Midbrain (tissue), 1 donor: ENCODE measurements at regions not wholly inside any gene's neighbourhood (a gene's known extent, or its start where the extent isn't known, plus 50 kb on each side); places are given as distances from the start of the nearest gene placed in this dataset.
A peak's percentile ranks its signal among the peaks of the same experiment; 100 is the strongest.
"Not testable (repeated sequence)": the region's sequence is repeated elsewhere in the genome, so short reads cannot be mapped to it uniquely, and the experiment has no call there.

Experiments used
- DNase-seq: peaks from one replicate; lab custom pipeline; 2025; lab: John Stamatoyannopoulos, UW

DNA sequence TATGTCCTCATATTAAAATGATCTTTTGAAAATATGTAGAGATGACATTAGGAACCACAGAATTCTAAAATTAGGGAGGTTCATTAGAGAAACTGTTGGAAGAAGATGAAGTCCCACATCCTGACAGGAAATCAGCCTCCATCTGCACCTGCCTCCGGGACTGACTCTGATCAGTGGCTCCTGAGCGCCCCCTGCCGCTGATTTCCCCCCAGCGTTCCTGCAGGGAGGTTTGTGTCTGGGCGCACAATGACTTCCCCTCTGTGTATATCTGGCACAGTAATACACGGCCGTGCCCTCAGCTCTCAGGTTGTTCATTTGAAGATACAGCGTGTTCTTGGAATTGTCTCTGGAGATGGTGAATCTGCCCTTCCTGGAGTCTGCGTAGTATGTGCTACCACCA is 883.8 kb downstream of the TMEM121 start:
- not testable (repeated sequence) for DNase-seq

DNA sequence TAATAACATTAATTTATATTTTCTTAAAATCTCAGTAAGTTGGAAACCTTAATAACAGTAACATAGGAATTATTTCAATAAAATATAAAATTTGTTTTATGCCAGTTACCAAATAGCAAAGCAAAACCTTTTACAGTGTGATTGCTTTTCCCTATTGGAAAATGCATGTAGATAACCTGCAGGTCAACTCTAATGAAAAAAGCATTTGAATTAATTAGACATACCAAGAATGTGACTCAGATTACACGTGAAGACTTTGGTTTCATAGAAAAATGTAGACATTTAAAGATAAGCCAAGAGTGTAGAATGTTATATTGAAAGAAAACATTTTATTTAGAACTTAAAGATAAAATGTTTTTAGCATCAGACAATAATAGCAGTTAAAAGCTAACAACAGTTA is 888.1 kb downstream of the TMEM121 start:
- DNase-seq, result no peak

DNA sequence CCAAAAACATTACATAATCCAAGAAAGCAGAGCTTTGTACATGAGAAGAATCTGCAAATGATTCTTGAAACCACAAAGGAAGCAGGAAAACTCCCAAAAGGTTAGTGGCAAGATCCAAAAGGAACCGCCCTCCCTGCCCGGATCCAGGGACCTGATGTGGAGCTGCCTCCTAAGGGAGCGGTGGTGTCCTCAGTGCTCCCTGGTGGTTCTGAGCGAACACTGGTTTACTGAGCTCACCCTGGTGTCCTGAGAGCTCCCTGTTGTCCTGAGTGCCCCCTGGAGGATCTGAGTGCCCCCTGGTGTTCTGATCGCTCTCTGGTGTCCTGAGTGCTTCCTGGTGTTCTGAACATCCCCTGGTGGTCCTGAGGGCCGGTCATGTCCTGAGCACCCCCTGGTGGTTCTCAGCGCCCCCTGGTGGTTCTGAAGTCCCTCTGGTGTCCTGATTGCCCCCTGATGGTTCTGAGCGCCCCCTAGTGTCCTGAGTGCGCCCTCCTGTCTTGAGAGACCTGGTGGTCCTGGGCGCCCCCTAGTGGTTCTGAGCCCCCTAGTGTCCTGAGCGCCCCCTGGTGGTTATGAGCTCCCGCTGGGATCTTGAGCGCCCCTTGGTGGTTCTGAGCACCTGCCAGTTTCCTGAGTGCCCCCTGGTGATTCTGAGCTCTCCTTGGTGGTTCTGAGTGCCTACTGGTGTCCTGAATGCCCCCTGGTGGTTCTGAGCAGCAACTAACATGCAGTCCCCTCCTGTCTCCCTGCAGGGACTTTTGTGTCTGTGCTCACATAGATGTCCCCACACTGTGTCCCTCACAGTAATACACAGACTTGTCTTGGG is 891.1 kb downstream of the TMEM121 start:
- DNase-seq, result no peak

DNA sequence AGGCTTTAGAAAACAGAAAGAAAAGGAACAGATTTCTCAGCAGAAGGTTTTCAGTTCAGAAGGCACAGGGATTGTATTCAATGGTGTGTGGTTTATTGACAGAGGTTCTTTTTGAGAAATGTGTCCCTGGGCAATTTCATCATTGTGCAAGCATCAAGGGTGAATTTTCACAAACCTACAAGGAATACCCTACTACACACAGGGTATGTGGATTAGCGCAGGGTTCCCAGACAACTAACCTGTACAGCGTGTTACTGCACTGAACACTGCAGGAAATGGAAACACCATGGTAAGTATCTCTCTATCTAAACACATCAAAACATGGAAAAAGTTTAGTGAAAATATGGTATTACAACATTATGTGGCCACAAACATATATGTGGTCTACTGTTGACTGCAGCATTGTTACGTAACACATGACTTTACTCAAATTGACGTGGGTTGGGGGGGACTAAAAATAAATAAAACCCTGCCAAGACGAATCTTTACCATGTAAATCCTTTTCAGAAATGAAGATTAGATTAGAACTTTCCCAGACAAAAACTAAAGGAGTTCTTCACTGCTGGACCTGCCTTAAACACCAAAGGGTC is 893.1 kb downstream of the TMEM121 start:
- no peak for DNase-seq

DNA sequence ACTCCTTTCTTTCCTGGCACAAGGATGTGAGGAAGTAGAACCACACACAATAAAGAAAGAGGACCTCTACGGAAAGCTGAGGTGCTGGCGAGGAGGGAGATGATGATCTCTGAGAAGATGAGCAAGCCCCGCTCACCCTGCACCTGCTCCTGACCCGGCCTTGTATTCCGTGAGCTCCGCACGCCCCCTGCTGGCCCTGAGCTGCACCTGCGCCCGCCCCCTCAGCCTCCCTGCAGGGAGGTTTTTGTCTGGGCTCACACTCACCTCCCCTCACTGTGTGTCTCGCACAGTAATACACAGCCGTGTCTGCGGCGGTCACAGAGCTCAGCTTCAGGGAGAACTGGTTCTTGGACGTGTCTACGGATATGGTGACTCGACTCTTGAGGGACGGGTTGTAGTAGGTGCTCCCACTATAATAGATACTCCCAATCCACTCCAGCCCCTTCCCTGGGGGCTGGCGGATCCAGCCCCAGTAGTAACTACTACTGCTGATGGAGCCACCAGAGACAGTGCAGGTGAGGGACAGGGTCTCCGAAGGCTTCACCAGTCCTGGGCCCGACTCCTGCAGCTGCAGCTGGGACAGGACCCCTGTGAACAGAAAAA is 895.1 kb downstream of the TMEM121 start:
- DNase-seq, result not testable (repeated sequence)

DNA sequence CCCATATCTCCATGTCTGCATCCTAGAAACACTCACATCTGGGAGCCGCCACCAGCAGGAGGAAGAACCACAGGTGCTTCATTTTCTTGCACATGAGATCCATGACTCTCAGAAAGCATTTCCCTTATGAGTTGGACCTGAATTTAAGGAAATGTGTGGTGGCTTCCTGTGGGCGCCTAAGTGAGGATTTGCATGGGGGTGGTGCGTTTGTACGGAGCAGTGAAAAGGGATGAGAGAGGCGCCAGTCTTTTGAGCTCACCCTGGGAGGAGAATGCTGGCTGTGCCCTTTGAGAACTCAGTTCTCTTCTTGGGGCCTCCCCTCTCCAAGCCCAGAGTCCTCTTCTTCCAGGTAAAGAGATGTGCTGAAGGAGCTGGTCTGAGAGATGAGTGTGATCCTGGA is 895.7 kb downstream of the TMEM121 start:
- DNase-seq, result no peak

DNA sequence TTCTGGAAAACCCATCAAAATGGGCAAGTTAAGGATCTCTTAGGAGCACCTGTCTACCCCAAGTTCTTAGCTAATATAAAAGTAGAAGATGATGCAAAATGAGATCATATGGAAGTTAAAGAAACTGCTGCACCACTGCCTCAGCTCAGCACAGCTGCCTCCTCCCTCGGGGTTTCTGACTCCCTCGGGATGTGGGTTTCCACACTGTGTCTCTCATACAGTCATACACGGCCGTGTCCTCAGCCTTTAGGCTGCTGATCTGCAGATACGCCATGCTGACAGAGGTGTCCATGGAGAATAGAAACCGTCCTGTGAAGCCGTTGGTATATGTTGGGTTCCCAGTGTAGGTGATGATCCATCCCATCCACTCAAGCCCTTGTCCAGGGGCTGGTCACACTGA is 898.8 kb downstream of the TMEM121 start:
- not testable (repeated sequence) for DNase-seq

DNA sequence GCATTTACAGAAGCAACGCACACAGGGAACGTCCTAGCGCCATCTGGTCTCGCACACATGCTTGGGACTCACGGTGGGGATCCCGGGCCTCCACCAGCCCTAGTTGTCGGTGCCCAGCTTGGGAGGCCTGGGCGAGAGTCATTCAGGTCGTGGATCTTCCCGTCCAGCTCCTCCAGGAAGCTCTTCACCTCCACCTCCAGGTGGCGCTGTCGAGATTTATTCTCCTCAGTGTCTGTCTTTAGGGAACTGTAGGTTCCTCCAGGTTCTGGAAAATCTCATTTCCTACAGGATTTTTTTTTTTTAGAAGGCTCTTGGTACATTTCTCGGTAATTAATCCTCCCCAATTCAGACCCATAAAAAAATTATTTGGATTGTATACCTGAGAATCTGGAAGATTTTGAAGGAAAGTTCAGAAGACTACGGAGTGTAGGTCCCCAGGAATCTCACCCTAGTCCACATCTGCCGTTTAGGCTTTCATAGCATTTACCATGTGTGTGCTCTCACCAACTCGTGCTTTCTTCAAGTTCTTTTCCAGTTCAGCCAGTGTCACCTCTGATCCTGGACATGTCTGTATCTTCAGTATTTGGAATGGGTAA is 910.0 kb downstream of the TMEM121 start:
- DNase-seq, result peak; percentile 2

DNA sequence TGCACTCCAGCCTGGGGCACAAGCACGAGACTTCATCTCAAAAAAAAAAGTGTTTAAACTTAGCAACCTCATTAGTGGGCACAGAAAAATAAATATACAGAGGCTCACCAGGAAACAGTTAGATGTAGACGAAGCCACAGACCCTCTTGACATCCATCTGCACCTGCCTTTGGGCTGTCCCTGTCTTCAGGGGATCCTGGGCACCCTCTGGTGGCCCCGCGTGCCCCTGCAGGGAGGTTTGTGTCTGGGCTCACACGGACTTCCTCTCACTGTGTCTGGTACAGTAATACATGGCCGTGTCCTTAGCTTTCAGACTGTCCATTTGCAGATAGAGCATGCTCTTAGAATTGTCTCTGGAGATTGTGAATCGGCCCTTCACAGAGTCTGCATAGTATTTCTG is 916.5 kb downstream of the TMEM121 start:
- no peak for DNase-seq

DNA sequence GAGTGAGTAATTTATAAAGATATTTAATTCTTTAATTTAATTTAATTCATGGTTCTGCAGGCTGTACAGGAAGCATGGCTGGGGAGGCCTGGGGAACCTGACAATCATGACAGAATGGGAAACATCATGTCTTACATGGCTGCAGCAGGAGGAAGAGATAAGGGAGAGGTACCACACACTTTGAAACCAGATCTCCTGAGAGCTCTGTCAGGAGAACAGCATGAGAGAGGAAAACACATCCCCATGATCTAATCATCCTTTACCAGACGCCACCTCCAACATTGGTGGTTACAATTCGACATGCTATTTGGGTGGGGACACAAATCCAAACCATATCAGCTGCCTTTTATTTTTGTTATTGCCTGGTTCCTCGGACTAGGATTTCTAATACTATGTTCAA is 928.6 kb downstream of the TMEM121 start:
- DNase-seq, result no peak

DNA sequence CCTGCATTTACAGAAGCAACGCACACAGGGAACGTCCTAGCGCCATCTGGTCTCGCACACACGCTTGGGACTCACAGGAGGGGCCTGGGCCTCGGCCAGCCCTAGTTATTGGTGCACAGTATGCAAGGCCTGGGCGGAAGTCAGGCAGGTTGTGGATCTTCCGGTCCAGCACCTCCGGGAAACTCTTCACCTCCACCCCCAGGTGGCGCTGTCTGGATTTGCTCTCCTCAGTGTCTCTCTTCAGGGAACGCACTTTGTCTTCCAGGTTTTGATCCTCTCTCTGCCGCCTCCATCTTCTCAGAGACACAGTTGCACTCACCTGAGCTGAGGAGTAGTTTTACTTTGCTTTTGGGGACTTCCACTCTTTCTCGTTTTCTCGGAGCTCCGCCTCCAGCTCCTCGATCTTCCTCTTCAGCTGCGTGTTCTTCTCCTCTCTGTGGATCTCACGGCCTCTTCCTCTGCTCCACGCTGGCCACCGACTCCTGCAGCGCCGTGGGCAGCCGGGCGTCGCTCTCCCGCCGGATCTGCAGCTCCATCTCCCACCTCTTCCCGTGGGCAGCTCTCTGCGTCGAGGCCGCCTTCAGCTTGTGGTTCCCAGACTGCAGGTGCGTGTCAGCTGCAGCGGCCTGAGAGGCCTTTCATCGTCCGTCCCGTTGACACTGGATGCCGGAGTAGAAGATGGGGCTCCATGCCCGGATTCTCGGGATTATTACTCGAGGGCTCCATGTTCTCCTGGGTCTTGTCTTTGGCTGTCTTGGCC is 933.8 kb downstream of the TMEM121 start:
- DNase-seq, result no peak

DNA sequence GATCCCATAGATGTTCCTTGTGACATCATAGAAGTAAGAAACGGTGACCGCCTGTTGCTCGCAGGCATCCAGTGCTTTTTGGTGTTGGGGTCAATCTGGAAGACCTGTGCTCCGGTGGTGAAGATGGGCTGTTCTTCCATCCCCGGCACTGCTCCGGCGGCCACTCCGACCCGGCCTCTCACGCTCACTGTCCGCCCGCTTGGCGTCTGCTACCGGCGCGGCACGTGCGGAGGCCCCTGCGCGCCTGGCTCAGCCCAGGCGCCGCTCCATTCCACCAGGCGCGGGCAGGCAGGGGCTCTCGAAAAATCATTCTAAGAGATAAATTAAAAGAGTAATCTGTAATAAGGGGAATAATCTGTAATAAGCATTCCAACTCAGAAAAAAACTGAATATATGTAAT is 934.5 kb downstream of the TMEM121 start:
- no peak for DNase-seq

DNA sequence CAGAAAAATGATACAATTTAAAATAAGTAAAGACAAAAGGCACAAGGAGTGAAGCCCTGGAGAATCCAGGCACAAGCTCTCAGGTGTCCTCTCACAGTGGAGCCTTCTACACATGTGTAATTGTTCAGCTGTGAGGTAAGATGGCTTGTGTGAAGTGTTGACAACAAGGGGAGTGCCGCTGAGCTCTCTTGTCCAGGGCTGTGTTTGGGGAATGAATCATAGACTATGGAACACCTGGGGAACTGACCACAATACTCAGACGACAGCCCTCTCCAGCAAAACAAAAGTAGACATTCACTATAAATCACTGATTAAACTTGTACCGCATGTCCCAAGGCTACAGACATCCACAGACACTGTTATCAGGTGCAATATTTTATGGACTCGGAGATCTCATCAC is 940.1 kb downstream of the TMEM121 start:
- not testable (repeated sequence) for DNase-seq

DNA sequence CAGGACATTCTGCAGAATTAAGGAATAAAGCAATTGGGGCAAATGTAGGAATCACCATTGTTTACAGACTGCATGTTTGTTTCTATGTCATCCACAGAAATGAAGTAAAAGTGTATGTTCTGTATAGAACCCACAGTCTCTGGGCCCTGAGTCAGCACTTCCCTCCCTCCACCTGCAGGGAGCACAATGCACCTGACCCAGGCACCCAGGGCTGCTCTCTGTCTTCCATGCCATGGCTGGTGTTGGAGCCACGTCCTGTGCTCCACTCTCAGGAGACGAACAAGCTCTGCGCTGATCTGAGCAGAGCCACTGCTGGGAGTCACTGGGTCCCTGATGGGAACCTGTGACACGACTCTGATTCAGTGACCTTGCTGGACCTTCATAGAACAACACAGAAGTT is 942.5 kb downstream of the TMEM121 start:
- DNase-seq, result not testable (repeated sequence)

DNA sequence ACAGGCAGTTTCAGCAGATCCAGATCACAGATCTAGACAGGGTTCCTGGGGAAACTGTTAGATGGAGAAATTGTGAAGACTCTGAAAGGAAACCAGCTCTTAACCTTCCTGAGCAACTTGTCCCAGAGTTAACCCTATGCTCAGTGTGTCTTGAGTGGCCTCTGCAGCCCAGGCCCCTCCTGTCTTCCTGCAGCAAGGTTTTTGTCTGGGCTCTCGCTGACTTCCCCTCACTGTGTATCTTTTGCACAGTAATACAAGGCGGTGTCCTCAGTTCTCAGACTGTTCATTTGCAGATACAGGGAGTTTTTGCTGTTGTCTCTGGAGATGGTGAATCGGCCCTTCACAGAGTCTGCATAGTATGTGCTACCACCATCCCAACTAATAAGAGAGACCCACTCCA is 943.6 kb downstream of the TMEM121 start:
- not testable (repeated sequence) for DNase-seq

DNA sequence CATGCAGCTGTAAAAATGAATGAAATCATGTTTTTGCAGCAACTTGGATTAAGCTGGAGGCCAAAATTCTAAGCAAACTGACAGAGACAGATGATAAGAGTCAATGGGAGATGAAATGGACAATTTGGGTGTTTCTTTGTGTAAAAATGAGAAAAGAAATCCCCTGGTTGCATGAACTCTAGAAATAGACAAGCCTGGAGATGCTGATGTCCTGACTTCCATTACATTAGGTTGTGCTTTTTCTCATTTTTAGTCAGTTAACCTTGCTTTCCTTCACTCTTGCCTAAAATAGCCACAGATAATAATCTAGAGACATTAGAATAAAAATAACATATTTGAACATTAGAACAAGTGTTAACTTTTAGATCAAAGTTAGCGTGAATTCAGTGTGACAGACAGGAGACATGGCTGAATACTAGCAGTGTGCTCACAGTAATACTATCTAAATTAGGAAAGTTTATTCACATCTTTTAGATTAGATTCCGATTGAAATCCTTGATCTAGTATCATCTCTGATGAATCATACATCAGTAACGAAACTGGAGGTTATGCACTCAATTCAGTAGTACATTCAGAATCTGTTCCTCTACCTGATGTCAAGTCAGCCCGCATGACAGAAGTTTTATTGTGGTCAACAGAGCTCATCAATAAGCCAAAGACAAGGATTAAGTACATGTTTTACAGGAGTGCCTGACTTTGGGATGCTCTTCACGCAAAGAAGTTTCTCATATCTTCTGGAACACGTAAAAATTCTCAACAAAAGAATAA is 948.1 kb downstream of the TMEM121 start:
- DNase-seq, result not testable (repeated sequence)

DNA sequence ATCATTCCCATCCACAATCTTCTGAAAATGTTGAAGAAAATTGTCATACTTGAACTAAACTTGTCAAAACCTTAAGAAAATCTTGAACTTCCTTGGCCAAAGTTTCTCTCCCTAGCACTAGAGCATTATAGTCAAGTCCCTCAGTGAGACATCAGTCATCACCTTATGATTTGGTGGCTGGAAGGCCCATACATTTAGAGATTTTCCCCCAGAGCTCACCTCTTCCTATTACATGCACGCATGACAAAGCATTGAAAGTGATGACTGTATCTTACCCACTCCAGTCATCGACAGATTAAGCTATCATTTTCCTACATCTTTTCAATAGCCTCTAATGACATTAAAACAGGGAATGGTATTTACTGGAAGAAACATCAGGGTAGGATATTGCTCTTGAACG is 948.8 kb downstream of the TMEM121 start:
- not testable (repeated sequence) for DNase-seq

DNA sequence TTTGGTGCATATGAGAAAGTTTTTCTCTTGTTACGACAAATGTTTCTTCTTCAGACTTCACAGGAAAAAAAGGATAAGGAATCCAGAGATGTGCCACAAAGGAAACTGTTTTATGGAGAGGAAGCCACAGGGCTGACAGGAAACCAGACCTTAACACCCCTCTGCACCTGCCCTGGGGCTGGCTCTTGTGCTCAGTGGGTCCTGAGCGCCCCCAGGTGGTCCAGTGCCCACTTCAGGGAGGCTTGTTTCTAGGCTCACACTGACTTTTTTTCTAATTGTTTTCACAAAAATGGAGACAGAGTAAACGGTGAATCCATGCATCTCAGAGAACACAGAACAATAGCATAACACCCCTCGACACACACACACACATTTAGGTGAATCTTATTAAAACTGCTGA is 951.2 kb downstream of the TMEM121 start:
- DNase-seq, result not testable (repeated sequence)

DNA sequence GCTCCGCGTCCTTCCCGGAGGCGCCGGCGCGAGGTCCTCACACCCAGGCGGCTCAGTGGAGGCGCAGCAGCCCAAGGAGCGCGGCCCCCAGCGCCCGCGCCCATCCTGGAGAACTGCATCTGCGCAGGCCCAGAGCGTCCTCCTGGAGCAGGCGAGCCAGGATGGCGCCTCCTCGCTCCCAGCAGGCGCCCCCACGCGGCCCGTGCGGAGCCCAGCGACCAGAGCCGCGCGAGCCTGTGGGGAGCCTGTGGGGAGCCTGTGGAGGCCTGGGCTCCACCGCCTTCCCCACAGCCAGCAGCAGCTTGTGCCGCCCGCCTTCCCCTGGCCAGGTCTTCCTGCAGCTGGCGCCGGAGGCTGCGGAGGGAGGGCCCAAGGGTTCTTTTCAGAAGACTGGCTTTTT is 953.9 kb downstream of the TMEM121 start:
- DNase-seq, result not testable (repeated sequence)

DNA sequence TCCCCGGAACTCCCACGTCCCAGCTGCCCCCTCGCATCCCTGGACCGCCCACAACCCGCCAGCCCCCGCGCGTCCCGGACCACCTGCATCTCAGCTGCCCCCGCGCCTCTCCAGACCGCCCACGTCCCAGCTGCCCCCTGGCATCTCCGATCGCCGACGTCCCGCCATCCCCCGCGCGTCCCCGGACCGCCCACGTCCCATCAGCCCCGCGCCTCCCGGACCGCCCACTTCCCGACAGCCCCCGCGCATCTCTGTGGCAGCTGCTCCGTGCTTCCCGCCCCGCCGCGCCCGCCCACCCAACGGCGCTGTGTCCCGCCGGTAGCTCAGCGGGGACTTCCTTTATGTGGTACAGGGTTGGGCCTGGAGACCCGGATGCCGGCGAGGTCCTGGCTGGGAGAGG is 955.8 kb downstream of the TMEM121 start:
- not testable (repeated sequence) for DNase-seq

DNA sequence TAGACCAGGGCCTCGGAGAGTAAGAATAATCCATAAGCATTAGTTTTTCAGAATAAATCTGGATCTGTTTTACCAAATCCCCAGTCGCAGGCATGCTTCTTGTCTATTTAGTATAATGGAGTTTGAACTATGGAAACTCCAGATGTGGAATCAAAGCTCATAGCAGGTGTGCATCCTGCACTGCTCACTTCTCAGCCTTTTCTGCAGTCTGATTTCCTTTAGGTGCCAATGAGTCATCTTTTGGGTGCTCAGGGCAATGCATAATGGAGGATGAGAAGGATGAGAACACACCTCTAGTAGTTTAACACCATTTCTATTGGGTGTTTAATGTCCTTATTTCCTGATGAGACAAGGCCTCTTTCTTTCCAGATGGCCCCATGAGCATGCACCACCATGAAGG is 961.2 kb downstream of the TMEM121 start:
- DNase-seq, result no peak
